Left ventricle myocardium inferior (tissue), 1 donor: ENCODE measurements at regions not wholly inside any gene's neighbourhood (a gene's known extent, or its start where the extent isn't known, plus 50 kb on each side); places are given as distances from the start of the nearest gene placed in this dataset.

Source experiments
- DNase-seq: peaks from one replicate; pipeline ENCODE4 v3.0.0-alpha.2; 2020
- H3K27ac ChIP-seq: fragments of 200-600 bp; replicated peaks from 2 replicates; pipeline ENCODE4 v1.8.0; 2021
- H3K27me3 ChIP-seq: fragments of 200-600 bp; 2 replicates; pipeline ENCODE4 v1.8.0; 2021; ENCODE audit warnings: low read depth
- H3K36me3 ChIP-seq: fragments of 200-600 bp; 2 replicates; pipeline ENCODE4 v1.8.0; 2021
- H3K4me1 ChIP-seq: fragments of 200-600 bp; 2 replicates; pipeline ENCODE4 v1.8.0; 2021
- H3K4me3 ChIP-seq: fragments of 200-600 bp; 2 replicates; pipeline ENCODE4 v1.8.0; 2021; ENCODE audit warnings: mild to moderate bottlenecking, moderate library complexity
- H3K9me3 ChIP-seq: fragments of 200-600 bp; replicated peaks from 2 replicates; pipeline ENCODE4 v1.8.0; 2021
- CTCF ChIP-seq: fragments of 200-600 bp; IDR thresholded peaks from 2 replicates; pipeline ENCODE4 v1.8.0; 2021; ENCODE audit warnings: antibody characterized with exemption, mild to moderate bottlenecking, borderline replicate concordance
- intact Hi-C: fragments of 100-400 bp; cut with micrococcal nuclease; formaldehyde crosslinking; loops from one replicate; pipeline ENCODE4 v1.11.0; 2022
- donor health status: DM: no; HTN: yes; CAD: no; lungs with severe emphysema.

GRCh38 chr5:85293145-85293785 lies 908.6 kb upstream of the EDIL3 start:
- TF ChIP-seq CTCF = no peak
- Histone ChIP-seq H3K9me3 (no peaks in the 10 kb centered on the region), H3K4me3 (peak overlapping the region; percentile 56), H3K27me3 (no peaks in the 10 kb centered on the region), H3K27ac (no peak overlapping the region), H3K4me1 (no peaks in the 10 kb centered on the region), H3K36me3 (no peaks in the 10 kb centered on the region)
- intact Hi-C loops = no loop called here
- DNase-seq = no peak

- DNase-seq = no peak
- no peak for TF ChIP-seq CTCF
- no peaks in the 10 kb centered on the region for H3K9me3 ChIP-seq
- H3K4me3 ChIP-seq = no peak overlapping the region
- intact Hi-C loops = no loop called here
- H3K27ac ChIP-seq = no peak overlapping the region
- H3K27me3 ChIP-seq = no peaks in the 10 kb centered on the region
- H3K36me3 ChIP-seq = no peaks in the 10 kb centered on the region
- H3K4me1 ChIP-seq = no peaks in the 10 kb centered on the region
These were observed 919.8 kb upstream of the EDIL3 start for GRCh38 chr5:85304524-85304923.

- Histone ChIP-seq H3K36me3 (no peaks in the 10 kb centered on the region), H3K27ac (no peak overlapping the region), H3K4me3 (no peak overlapping the region), H3K27me3 (no peaks in the 10 kb centered on the region), H3K9me3 (no peaks in the 10 kb centered on the region), H3K4me1 (no peaks in the 10 kb centered on the region)
- no peak for TF ChIP-seq CTCF
- DNase-seq = no peak
- intact Hi-C loops = no loop called here
These were observed 921.1 kb upstream of the EDIL3 start for GRCh38 chr5:85305766-85306165.

- H3K27ac ChIP-seq = no peak overlapping the region
- no peak for TF ChIP-seq CTCF
- no peak overlapping the region for H3K4me3 ChIP-seq
- no peaks in the 10 kb centered on the region for H3K9me3 ChIP-seq
- intact Hi-C loops = no loop called here
- no peaks in the 10 kb centered on the region for H3K36me3 ChIP-seq
- H3K27me3 ChIP-seq = no peaks in the 10 kb centered on the region
- no peaks in the 10 kb centered on the region for H3K4me1 ChIP-seq
- no peak for DNase-seq
These were observed 926.9 kb upstream of the EDIL3 start for GRCh38 chr5:85311536-85311935.

GRCh38 chr5:85320495-85320894 lies 935.8 kb upstream of the EDIL3 start:
- no peaks in the 10 kb centered on the region for H3K36me3 ChIP-seq
- H3K27me3 ChIP-seq = no peaks in the 10 kb centered on the region
- DNase-seq = no peak
- no peaks in the 10 kb centered on the region for H3K9me3 ChIP-seq
- intact Hi-C loops = no loop called here
- no peak overlapping the region for H3K27ac ChIP-seq
- no peak for TF ChIP-seq CTCF
- H3K4me3 ChIP-seq = no peak overlapping the region
- H3K4me1 ChIP-seq = no peaks in the 10 kb centered on the region
